ENCODE measurements at regions not wholly inside any gene's neighbourhood (a gene's known extent, or its start where the extent isn't known, plus 50 kb on each side); places are given as distances from the start of the nearest gene placed in this dataset.

- Histone ChIP-seq H3K4me3 (no peak overlapping the region), H3K9me3 (no peaks in the 10 kb centered on the region), H3K27me3 (ENCODE audit: low read depth) (no peaks in the 10 kb centered on the region), H3K36me3 (replicated peaks) (no peaks in the 10 kb centered on the region), H3K4me1 (no peaks in the 10 kb centered on the region)
- no peak for DNase-seq (ENCODE audit: low spot score in 2 of 2)
- in situ Hi-C loops (cut with MboI; ENCODE audit: low sequenced_read_pairs), result no loop called here
Measured at GRCh38 chr4:177220376-177220775, 89.3 kb upstream of the NEIL3 start.

- H3K36me3 ChIP-seq (replicated peaks), result no peaks in the 10 kb centered on the region
- no peaks in the 10 kb centered on the region for H3K9me3 ChIP-seq
- no peak overlapping the region for H3K4me3 ChIP-seq
- no peaks in the 10 kb centered on the region for H3K4me1 ChIP-seq
- H3K27me3 ChIP-seq (ENCODE audit: low read depth), result no peaks in the 10 kb centered on the region
- in situ Hi-C loops (cut with MboI; ENCODE audit: low sequenced_read_pairs), result no loop called here
- DNase-seq (ENCODE audit: low spot score in 2 of 2), result no peak
Measured at GRCh38 chr4:177222781-177223180, 86.9 kb upstream of the NEIL3 start.

DNA sequence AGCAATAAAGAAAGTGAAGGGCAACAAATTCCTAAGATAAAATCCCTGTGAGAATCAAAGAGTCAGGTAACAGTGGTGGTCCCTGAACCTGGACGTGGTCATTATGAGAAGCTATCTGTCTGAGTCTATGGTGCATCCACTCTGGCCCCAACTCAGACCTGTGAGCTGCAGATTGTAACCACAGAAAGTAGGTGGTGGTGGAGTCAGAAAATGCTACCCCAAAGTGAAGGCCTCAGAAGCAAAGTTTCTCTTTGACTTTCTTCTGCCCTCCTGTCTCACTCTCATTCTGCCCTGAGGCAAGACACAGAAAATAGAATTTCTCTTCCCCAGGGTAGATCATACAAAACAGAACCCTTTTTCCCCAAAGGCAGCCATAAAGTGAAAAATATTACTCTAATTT is 84.1 kb upstream of the NEIL3 start:
- no peak for DNase-seq (ENCODE audit: low spot score in 2 of 2)
- Histone ChIP-seq H3K4me1 (no peaks in the 10 kb centered on the region), H3K36me3 (replicated peaks) (no peaks in the 10 kb centered on the region), H3K27me3 (ENCODE audit: low read depth) (no peaks in the 10 kb centered on the region), H3K9me3 (no peaks in the 10 kb centered on the region), H3K4me3 (no peak overlapping the region)
- in situ Hi-C loops (cut with MboI; ENCODE audit: low sequenced_read_pairs), result no loop called here

DNA sequence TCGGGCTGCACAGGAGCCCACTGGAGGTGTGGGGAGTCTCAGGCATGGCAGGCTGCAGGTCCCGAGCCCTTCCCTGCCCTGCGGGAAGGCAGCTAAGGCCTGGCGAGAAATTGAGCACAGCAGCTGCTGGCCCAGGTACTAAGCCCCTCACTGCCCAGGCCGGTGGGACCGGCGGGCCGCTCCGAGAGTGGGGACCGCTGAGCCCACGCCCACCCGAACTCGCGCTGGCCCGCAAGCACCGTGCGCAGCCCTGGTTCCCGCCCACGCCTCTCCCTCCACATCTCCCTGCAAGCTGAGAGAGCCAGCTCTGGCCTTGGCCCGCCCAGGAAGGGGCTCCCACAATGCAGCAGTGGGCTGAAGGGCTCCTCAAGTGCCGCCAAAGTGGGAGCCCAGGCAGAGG is 82.0 kb upstream of the NEIL3 start:
- in situ Hi-C loops (cut with MboI; ENCODE audit: low sequenced_read_pairs), result no loop called here
- Histone ChIP-seq H3K4me1 (no peaks in the 10 kb centered on the region), H3K36me3 (replicated peaks) (no peaks in the 10 kb centered on the region), H3K4me3 (no peak overlapping the region), H3K9me3 (no peaks in the 10 kb centered on the region), H3K27me3 (ENCODE audit: low read depth) (no peaks in the 10 kb centered on the region)
- no peak for DNase-seq (ENCODE audit: low spot score in 2 of 2)

DNA sequence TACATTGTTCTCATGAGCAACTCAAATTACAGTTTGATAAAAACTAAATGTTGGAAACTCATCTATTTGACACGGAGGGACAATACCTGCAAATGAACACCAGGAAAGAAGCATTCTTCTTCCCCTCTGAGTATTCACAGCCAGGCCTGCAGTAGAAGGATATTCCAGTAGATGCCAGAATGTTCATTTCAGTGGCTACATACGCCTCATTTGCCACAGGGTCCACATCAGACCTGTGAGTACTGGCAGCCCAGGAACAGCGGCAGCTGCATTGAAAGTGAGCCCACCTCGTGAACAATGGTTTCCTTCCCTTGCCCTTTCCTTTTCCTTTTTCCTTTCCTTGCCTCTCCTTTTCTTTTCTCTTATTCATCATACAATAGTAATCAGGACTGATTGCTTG is 81.1 kb upstream of the NEIL3 start:
- H3K4me1 ChIP-seq, result no peaks in the 10 kb centered on the region
- H3K27me3 ChIP-seq (ENCODE audit: low read depth), result no peaks in the 10 kb centered on the region
- no peak for DNase-seq (ENCODE audit: low spot score in 2 of 2)
- in situ Hi-C loops (cut with MboI; ENCODE audit: low sequenced_read_pairs), result no loop called here
- H3K9me3 ChIP-seq, result no peaks in the 10 kb centered on the region
- H3K36me3 ChIP-seq (replicated peaks), result no peaks in the 10 kb centered on the region
- no peak overlapping the region for H3K4me3 ChIP-seq

DNA sequence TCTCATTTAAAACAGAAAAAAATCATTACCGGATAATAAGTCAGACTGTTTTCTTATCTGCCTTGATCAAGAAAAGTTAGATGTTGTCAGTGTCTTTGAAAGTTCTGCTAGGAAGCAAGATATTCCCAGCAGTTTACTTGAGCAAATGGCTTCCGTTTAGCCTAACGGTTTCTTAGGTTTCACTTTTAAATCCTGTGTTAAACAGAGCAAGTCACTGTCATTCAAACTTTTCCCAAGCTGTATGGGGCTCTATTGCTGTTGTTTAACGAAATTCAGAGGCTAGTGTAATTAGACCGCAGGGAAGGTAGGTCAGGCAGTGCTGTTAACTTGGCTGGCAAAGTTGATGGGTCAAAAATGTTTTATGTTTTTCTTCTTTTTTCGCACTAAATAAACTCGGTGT is 80.3 kb upstream of the NEIL3 start:
- H3K4me3 ChIP-seq, result no peak overlapping the region
- in situ Hi-C loops (cut with MboI; ENCODE audit: low sequenced_read_pairs), result no loop called here

GRCh38 chr4:177232473-177232872 is 77.2 kb upstream of the NEIL3 start:
- Histone ChIP-seq H3K27me3 (ENCODE audit: low read depth) (no peaks in the 10 kb centered on the region), H3K9me3 (no peaks in the 10 kb centered on the region), H3K36me3 (replicated peaks) (no peaks in the 10 kb centered on the region), H3K4me1 (no peaks in the 10 kb centered on the region), H3K4me3 (no peak overlapping the region)
- no peak for DNase-seq (ENCODE audit: low spot score in 2 of 2)
- in situ Hi-C loops (cut with MboI; ENCODE audit: low sequenced_read_pairs), result no loop called here

More for the DNA sequence above, 80.3 kb upstream of the NEIL3 start:
- no peaks in the 10 kb centered on the region for H3K27me3 ChIP-seq (ENCODE audit: low read depth)
- no peaks in the 10 kb centered on the region for H3K36me3 ChIP-seq (replicated peaks)
- H3K4me1 ChIP-seq, result no peaks in the 10 kb centered on the region
- H3K9me3 ChIP-seq, result no peaks in the 10 kb centered on the region
- DNase-seq (ENCODE audit: low spot score in 2 of 2), result no peak

DNA sequence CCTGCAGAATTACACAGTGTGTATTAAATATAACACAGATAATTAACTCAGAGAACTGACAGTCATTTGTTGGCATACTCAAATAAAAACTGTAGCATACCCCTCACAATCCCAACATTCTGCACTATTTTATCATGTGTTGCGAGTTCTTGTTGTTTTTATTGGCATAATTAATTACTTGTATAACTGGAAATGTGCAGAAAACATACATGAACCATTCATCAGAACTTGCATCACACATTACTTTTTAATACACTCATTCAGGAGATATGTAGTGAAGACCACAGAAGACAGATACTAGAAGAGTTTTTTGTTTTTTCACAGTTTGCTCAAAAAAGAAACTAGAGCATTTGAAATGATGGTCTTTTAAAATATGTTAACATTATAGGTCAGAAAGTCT is 74.6 kb upstream of the NEIL3 start:
- in situ Hi-C loops (cut with MboI; ENCODE audit: low sequenced_read_pairs), result no loop called here
- Histone ChIP-seq H3K27me3 (ENCODE audit: low read depth) (no peaks in the 10 kb centered on the region), H3K9me3 (no peaks in the 10 kb centered on the region), H3K4me3 (no peak overlapping the region), H3K36me3 (replicated peaks) (no peaks in the 10 kb centered on the region), H3K4me1 (peaks cover 10% of the 10 kb centered on the region)
- DNase-seq (ENCODE audit: low spot score in 2 of 2), result no peak

DNA sequence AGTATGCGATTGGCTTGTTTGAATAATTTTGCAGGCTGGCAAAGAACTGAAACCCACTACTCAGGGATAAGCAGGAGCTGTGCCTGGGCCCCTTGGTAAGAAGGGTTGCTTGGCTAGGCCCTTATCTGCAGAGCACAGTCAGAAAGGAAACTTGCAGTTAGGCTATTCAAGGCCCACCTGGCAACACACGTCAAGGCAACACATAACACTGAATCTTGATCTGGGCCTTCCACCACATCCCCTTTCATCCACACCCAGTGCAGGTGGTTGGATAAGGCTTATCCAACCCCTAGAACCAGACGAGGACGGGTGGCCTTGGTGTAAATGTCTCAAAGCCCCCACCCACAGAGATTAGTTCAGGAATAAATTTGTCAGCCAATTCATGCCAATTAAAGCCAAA is 72.8 kb upstream of the NEIL3 start:
- Histone ChIP-seq H3K4me3 (no peak overlapping the region), H3K4me1 (peaks cover 13% of the 10 kb centered on the region), H3K9me3 (no peaks in the 10 kb centered on the region), H3K36me3 (replicated peaks) (no peaks in the 10 kb centered on the region), H3K27me3 (ENCODE audit: low read depth) (no peaks in the 10 kb centered on the region)
- in situ Hi-C loops (cut with MboI; ENCODE audit: low sequenced_read_pairs), result no loop called here
- no peak for DNase-seq (ENCODE audit: low spot score in 2 of 2)

- in situ Hi-C loops (cut with MboI; ENCODE audit: low sequenced_read_pairs), result no loop called here
- H3K9me3 ChIP-seq, result no peaks in the 10 kb centered on the region
- no peak for DNase-seq (ENCODE audit: low spot score in 2 of 2)
- H3K36me3 ChIP-seq (replicated peaks), result no peaks in the 10 kb centered on the region
- no peaks in the 10 kb centered on the region for H3K27me3 ChIP-seq (ENCODE audit: low read depth)
- H3K4me1 ChIP-seq, result peaks cover 13% of the 10 kb centered on the region
- H3K4me3 ChIP-seq, result no peak overlapping the region
Measured at GRCh38 chr4:177237291-177237690, 72.4 kb upstream of the NEIL3 start.

DNA sequence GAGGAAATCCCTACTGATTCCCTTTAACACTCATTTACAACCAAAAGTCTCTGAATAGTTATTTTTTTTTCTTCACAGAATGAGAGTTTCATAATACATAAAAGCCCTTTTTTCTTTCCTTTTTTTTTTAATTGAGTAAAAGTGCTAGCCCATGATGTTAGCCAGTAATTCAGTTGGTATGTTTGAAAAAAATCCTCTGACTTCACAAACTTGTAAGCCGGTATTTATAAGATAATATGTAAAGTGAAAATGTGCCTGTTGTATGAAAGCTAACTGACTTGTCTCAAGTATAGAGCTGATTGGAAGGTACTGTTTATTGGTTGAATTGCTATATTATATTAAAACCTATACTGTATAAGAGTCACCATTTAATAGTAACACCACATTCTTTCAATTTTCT is 70.2 kb upstream of the NEIL3 start:
- H3K36me3 ChIP-seq (replicated peaks), result no peaks in the 10 kb centered on the region
- no peaks in the 10 kb centered on the region for H3K9me3 ChIP-seq
- H3K4me1 ChIP-seq, result peaks cover 13% of the 10 kb centered on the region
- H3K27me3 ChIP-seq (ENCODE audit: low read depth), result no peaks in the 10 kb centered on the region
- in situ Hi-C loops (cut with MboI; ENCODE audit: low sequenced_read_pairs), result no loop called here
- DNase-seq (ENCODE audit: low spot score in 2 of 2), result peak in 1 of 2 experiments; percentile 45
- no peak overlapping the region for H3K4me3 ChIP-seq

DNA sequence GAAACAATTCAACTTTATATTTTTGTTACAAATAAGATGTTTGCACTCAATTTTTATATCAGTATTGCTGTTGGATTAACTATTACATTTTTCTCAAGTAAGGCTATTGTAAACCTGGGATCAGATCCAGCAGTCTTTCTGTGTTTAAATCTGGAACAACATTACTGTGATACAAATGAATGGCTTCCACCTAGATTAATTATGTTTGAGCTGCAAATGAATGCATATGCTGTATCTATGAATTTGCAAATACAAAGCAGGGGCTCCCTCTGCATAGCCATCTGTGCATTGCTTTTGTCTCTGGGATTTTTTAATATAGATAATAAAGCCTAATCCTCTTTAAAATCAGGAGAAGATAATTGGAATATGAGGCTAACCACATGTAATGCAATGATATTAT is 69.8 kb upstream of the NEIL3 start:
- H3K4me3 ChIP-seq, result no peak overlapping the region
- DNase-seq (ENCODE audit: low spot score in 2 of 2), result peak; percentile 19 to 86
- H3K27me3 ChIP-seq (ENCODE audit: low read depth), result no peaks in the 10 kb centered on the region
- peaks cover 13% of the 10 kb centered on the region for H3K4me1 ChIP-seq
- H3K9me3 ChIP-seq, result no peaks in the 10 kb centered on the region
- H3K36me3 ChIP-seq (replicated peaks), result no peaks in the 10 kb centered on the region
- in situ Hi-C loops (cut with MboI; ENCODE audit: low sequenced_read_pairs), result no loop called here

DNA sequence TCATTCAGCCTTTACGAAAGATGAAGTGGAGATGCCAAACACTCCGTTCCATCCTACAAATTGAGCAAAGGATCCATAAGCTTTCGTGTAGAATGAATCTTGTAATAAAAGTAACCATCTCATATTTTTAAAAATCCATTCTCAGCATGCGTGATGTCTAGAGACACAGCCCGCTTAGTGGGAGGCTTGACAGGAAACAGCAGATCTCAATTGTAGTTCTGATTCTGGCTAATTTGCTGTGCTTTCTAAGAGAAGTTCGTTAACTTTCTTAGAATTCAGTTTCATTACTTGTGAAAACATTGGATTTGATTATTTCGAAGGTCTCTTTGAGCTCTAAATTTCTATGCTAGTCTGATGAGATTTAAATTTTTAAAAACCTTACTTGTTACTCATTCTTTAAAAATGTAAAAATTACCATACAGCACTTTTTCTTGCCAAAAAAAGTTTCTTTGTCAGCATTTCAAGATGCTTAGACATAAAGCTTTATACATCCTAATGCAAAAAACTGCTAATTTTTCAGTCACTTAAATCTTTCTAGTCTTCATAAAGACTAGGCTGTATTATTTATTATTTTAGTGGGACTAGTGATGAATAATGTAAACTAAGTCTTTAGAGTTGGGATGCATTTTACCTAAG is 66.9 kb upstream of the NEIL3 start:
- H3K36me3 ChIP-seq (replicated peaks), result no peaks in the 10 kb centered on the region
- DNase-seq (ENCODE audit: low spot score in 2 of 2), result no peak
- no peaks in the 10 kb centered on the region for H3K9me3 ChIP-seq
- H3K27me3 ChIP-seq (ENCODE audit: low read depth), result no peaks in the 10 kb centered on the region
- no peak overlapping the region for H3K4me3 ChIP-seq
- in situ Hi-C loops (cut with MboI; ENCODE audit: low sequenced_read_pairs), result no loop called here
- peaks cover 13% of the 10 kb centered on the region for H3K4me1 ChIP-seq

DNA sequence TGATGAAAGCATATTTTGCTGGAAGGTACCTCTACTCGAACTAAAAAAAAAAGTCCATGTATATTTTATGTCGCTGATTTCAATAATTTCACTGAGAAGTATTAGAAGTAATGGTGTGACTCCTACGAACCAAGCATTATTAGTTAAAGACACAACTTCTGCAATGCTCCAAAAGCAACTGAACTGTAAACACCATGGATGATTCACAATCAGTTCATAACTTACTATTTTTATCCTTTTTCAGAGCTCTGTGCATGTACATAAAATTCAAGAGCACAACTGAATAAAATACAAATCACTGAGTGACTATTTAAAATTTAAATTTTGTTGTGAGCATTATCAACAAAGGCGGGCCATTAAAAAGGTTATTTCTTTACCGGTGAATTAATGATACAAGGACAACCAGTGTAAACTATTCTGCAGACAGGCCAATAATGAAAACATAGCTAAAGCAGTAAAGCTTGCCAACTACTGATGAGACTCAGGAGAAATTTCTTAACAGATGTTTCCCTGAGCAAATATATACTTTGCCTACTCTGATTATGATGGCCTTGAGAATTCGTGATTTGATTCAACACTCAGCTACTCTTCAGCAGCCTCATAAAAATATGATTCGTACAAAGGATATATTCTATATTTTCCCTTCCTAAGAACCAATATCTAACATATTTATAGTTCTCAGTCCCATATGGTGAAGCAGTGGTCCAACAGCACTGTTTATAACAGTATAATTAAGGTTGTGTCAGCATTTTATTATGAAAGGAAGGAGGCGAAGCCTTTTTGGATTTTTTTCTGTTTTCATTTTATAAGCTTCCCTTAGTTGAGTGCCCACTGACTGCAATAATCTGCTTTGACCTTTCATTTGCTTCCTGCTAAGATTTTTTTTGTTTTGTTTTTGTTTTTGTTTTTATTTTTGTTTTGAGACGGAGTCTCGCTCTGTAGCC is 62.8 kb upstream of the NEIL3 start:
- H3K9me3 ChIP-seq, result no peaks in the 10 kb centered on the region
- in situ Hi-C loops (cut with MboI; ENCODE audit: low sequenced_read_pairs), result no loop called here
- H3K36me3 ChIP-seq (replicated peaks), result no peaks in the 10 kb centered on the region
- no peak for DNase-seq (ENCODE audit: low spot score in 2 of 2)
- H3K4me1 ChIP-seq, result no peaks in the 10 kb centered on the region
- H3K27me3 ChIP-seq (ENCODE audit: low read depth), result peaks cover 7% of the 10 kb centered on the region
- no peak overlapping the region for H3K4me3 ChIP-seq
